ENCODE measurements at regions not wholly inside any gene's neighbourhood (a gene's known extent, or its start where the extent isn't known, plus 50 kb on each side); places are given as distances from the start of the nearest gene placed in this dataset.

DNA sequence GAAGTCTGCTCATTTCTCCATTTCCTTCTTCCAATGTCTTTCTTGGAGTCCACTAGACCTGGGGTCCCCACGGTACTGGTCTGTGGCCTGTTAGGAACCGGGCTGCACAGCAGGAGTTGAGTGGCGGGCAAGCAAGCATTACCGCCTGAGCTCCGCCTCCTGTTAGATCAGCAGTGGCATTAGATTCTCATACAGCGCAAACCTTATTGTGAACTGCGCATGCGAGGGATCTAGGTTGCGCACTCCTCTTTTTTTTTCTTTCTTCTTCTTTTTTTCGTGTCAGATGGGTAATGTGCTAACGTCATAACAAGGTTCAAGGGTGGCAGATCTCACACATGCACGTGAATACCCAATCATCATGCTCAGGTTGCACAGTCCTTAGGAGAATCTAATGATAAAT, 53.1 kb upstream of the DLX2 start:
- Histone ChIP-seq H4K20me1 (ENCODE audit: insufficient read depth, low read length) (no peaks in the 10 kb centered on the region), H2AFZ (ENCODE audit: insufficient read depth, low read depth, low read length, poor library complexity, severe bottlenecking) (no peak overlapping the region), H3K79me2 (ENCODE audit: insufficient read depth, low read length) (no peaks in the 10 kb centered on the region), H3K4me3 (replicated peaks in 1 of 3; ENCODE audit: low read depth in 2 of 3, low read length in 3 of 3) (no peak overlapping the region), H3K27me3 (ENCODE audit: control insufficient read depth in 2 of 2, insufficient read depth in 2 of 2, low read length in 2 of 2) (peaks cover 0 to 4% of the 10 kb centered on the region in 2 donors), H3K4me1 (ENCODE audit: control insufficient read depth in 1 of 2, insufficient read depth in 2 of 2, low read length in 2 of 2) (no peaks in the 10 kb centered on the region), H3K9me3 (replicated peaks in 1 of 2; ENCODE audit: control insufficient read depth in 1 of 2, insufficient read depth in 1 of 2, low read length in 2 of 2) (no peaks in the 10 kb centered on the region), H3K9ac (ENCODE audit: insufficient read depth, low read length, poor library complexity, severe bottlenecking) (no peak overlapping the region), H3K4me2 (replicated peaks; ENCODE audit: extremely low read depth, low read length, poor library complexity, severe bottlenecking) (no peak overlapping the region), H3K27ac (ENCODE audit: low read depth in 1 of 2, low read length in 2 of 2) (no peak overlapping the region), H3K36me3 (replicated peaks in 1 of 2; ENCODE audit: control insufficient read depth in 1 of 2, insufficient read depth in 2 of 2, low read length in 2 of 2) (no peaks in the 10 kb centered on the region)
- WGBS (ENCODE audit: insufficient coverage): 100% methylated on average over 6 of the region's 12 CpGs
- H3K27ac Mint-ChIP-seq: no peak overlapping the region
- no peak for TF ChIP-seq CTCF (IDR thresholded peaks at IDR 0.05)
- DNase-seq: no peak
- H3K4me1 Mint-ChIP-seq: peaks cover 8% of the 10 kb centered on the region
- intact Hi-C loops (cut with micrococcal nuclease): no loop called here
- no peak overlapping the region for H3K4me3 Mint-ChIP-seq
- peaks cover 0 to under 1% of the 10 kb centered on the region in 2 donors for H3K36me3 Mint-ChIP-seq
- peaks cover 0 to 5% (median 1%) of the 10 kb centered on the region in 7 donors for H3K9me3 Mint-ChIP-seq
- peaks cover 2 to 5% (median 3%) of the 10 kb centered on the region in 3 donors for H3K27me3 Mint-ChIP-seq (ENCODE audit: low read depth in 3 of 3)

- peaks cover 0 to 4% of the 10 kb centered on the region in 2 donors for H3K9me3 ChIP-seq (replicated peaks in 1 of 2; ENCODE audit: control insufficient read depth in 1 of 2, insufficient read depth in 1 of 2, low read length in 2 of 2)
- Mint-ChIP-seq H3K36me3 (peaks cover 0 to 2% of the 10 kb centered on the region in 2 donors), H3K9me3 (peaks cover 2 to 9% (median 6%) of the 10 kb centered on the region in 7 donors), H3K27me3 (ENCODE audit: low read depth in 3 of 3) (peaks cover 1 to 6% (median 5%) of the 10 kb centered on the region in 3 donors), H3K4me1 (no peaks in the 10 kb centered on the region), H3K27ac (no peak overlapping the region), H3K4me3 (no peak overlapping the region)
- no peaks in the 10 kb centered on the region for H4K20me1 ChIP-seq (ENCODE audit: insufficient read depth, low read length)
- no peaks in the 10 kb centered on the region for H3K4me1 ChIP-seq (ENCODE audit: control insufficient read depth in 1 of 2, insufficient read depth in 2 of 2, low read length in 2 of 2)
- intact Hi-C loops (cut with micrococcal nuclease): no loop called here
- no peaks in the 10 kb centered on the region for H3K27me3 ChIP-seq (ENCODE audit: control insufficient read depth in 2 of 2, insufficient read depth in 2 of 2, low read length in 2 of 2)
- no peaks in the 10 kb centered on the region for H3K79me2 ChIP-seq (ENCODE audit: insufficient read depth, low read length)
- no peak for TF ChIP-seq CTCF (IDR thresholded peaks at IDR 0.05)
- no peak for DNase-seq
- H3K36me3 ChIP-seq (replicated peaks in 1 of 2; ENCODE audit: control insufficient read depth in 1 of 2, insufficient read depth in 2 of 2, low read length in 2 of 2): no peaks in the 10 kb centered on the region
- H3K4me2 ChIP-seq (replicated peaks; ENCODE audit: extremely low read depth, low read length, poor library complexity, severe bottlenecking): no peak overlapping the region
- no CpG with 5 or more reads among the region's 1 CpG for WGBS (ENCODE audit: insufficient coverage)
- no peak overlapping the region for H3K4me3 ChIP-seq (replicated peaks in 1 of 3; ENCODE audit: low read depth in 2 of 3, low read length in 3 of 3)
- no peak overlapping the region for H3K27ac ChIP-seq (ENCODE audit: low read depth in 1 of 2, low read length in 2 of 2)
- no peak overlapping the region for H2AFZ ChIP-seq (ENCODE audit: insufficient read depth, low read depth, low read length, poor library complexity, severe bottlenecking)
- H3K9ac ChIP-seq (ENCODE audit: insufficient read depth, low read length, poor library complexity, severe bottlenecking): no peak overlapping the region
These were observed 58.1 kb upstream of the DLX2 start for GRCh38 chr2:172160839-172161238.
